Myocyte (in vitro differentiated cells): ENCODE measurements at regions not wholly inside any gene's neighbourhood (a gene's known extent, or its start where the extent isn't known, plus 50 kb on each side); places are given as distances from the start of the nearest gene placed in this dataset.
"Not testable (repeated sequence)": the region's sequence is repeated elsewhere in the genome, so short reads cannot be mapped to it uniquely, and the experiment has no call there.

Experiments
- DNase-seq: peaks from one replicate; pipeline ENCODE4 v3.0.0-alpha.2; 2012; ENCODE audit warnings: low read depth

- DNase-seq, result no peak
These were observed 101.5 kb upstream of the UBE2E1 start for GRCh38 chr3:23704298-23704697.

DNA sequence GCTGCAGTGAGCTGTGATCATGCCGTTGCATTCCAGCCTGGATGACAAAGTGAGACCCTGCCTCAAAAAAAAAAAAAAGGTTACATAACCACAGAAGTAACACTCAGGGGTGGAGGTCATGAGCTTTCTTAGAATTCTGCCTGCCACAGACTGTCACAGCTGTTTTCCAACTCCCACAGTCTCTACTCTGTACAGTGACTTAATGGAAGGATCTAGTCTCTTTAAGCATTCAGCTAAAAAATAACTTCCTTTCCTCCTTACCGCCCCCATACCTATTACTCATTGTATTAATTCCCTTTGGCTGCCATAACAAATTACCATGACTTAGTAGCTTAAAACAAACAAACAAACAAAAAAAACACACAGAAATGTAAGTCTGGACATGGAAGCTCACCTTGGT, 99.6 kb upstream of the UBE2E1 start:
- no peak for DNase-seq

DNA sequence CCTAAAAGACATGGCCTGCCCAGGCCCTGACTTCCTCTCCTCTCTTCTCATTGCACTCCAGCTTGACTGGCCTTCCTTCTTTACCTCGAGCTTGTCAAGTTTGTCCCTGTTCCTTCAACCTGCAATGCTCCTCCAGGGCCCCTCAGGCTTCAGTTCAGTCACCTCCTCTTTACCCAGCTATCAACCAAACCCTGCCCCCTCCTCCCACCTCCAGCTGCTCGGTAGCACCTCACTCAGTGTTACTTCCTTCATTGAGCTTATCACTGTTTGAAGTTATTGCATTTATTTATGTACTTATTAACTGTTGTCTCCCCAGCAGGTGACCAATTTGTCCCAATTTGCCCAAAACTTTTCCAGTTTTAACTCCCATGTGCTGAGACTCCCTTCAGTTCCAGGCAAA, 95.8 kb upstream of the UBE2E1 start:
- DNase-seq, result no peak

DNA sequence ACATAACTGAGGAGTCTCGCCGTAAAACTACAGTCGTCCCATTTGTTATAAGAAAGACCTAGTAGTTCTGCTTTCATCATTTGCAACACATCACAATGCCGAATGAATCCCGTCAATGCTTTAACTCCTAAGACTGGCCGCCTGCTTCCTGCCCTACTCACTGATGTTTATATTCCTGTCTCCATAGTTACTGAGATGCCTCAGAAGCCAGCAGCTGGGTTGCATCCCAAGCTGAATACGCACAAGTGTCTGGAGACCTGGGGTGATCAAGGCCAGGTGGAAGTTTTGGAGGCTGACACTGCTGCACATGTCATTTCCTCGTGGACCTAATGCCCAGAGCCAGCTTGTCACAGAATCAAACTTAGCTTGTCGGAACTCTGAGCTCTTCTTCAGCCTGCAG, 95.2 kb upstream of the UBE2E1 start:
- no peak for DNase-seq

DNA sequence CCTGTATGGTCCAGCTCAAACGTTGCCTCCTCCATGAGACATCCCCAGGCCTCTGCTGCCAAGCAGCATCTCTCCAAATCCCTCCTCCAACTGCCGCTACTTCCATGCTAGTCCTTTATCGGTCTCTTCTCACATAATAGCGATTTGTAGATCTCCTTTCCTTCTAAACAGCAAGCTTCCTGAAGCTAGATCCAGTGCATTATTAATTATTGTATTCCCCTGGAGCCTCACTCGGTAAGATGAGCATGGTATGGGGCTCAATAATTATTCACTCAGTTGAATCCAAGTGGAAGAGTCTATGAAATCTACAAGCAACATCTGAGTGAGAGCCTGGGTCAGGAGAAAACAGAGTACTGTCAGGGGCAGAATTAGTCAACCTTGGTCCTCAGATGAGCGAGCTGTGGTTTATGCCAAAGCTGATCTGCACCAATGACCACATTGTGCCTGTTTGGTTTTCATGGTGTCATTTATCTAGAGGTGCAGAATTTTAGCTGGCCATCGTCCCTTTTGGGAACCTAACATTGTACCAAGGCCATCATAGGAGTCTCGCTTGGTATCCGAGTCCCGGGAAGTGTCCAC, 93.8 kb upstream of the UBE2E1 start:
- DNase-seq, result no peak

- DNase-seq, result peak; percentile 84
These were observed 92.8 kb upstream of the UBE2E1 start for GRCh38 chr3:23712656-23713559.

- DNase-seq, result no peak
These were observed 92.1 kb upstream of the UBE2E1 start for GRCh38 chr3:23713641-23714040.

- DNase-seq, result no peak
These were observed 85.7 kb upstream of the UBE2E1 start for GRCh38 chr3:23720059-23720458.

DNA sequence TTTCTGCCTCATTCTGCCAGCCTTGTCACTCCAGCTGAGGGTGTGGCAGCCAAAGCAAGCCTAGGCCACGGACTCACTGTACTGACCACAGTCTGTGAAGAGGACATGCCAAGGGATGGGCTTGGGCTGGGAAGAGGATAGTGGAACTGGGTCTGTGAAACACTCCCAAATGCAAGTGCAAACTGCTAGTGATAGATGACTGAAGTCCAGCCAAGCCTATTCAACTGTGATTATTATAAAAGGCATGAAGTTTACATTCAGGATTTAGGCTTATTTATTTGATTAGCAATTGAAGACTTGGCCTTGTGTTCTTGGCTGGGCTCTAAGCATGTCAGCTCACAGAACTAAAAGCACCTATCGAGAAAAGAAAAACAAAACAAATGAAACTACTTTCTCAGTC, 84.9 kb upstream of the UBE2E1 start:
- peak; percentile 47 for DNase-seq

DNA sequence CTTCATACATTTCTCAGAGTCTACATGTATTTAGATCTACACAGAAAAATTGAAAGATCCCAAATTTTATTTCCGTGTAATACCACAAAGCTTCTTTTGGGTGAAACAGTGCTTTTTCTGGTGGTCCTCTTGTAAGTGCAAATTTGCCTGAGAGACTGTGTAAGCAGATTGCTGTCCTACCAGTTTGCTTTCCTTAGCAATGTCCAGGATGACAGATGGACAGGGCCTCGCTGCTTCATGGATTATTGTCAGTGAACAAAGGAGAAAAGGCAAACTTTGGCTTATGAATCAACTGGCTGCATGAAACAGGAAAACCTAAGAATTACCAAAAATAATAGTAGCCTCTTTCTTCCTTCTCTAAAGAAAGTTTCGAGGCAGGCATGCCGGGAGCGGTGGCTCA, 82.6 kb upstream of the UBE2E1 start:
- no peak for DNase-seq

GRCh38 chr3:23723930-23724329, 81.8 kb upstream of the UBE2E1 start:
- no peak for DNase-seq

- DNase-seq, result no peak
These were observed 78.8 kb upstream of the UBE2E1 start for GRCh38 chr3:23726811-23727548.

- DNase-seq, result no peak
These were observed 77.1 kb upstream of the UBE2E1 start for GRCh38 chr3:23728601-23729117.

DNA sequence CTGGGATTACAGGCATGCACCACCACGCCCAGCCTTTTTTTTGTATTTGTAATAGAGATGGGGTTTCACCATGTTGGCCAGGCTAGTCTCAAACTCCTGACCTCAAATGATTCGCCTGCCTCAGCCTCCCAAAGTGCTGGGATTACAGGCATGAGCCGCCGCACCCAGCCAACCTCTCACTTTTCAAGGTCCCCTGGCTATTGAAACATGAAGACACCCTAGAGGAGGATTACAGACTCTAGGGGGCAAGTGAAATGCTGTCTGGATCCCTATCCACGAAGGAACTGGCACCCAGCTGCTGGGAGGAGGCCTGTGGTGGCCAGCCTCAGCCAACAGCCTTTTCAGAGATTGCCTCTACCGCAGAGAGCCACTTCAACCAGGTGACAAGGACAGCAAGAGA, 76.4 kb upstream of the UBE2E1 start:
- DNase-seq, result not testable (repeated sequence)

- no peak for DNase-seq
These were observed 71.3 kb upstream of the UBE2E1 start for GRCh38 chr3:23734481-23734880.

DNA sequence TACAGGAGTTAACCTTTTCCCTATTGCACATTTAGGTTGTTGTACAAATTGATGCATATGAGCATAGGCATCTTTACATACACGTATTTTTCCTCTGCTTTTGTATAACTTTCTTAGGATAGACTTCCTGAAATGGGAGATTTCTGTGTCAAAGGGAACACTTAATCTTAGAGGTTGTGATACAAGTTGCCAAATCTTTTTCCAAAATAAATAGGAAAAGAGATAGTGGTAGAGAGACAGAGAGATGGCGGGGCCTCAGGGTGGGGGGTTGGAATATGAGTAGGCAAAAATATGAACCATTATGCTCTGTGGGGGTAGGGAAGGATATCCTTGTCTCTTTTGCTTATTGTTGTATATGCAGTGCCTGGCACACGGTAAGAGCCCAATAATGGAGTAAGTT, 70.7 kb upstream of the UBE2E1 start:
- DNase-seq, result no peak

DNA sequence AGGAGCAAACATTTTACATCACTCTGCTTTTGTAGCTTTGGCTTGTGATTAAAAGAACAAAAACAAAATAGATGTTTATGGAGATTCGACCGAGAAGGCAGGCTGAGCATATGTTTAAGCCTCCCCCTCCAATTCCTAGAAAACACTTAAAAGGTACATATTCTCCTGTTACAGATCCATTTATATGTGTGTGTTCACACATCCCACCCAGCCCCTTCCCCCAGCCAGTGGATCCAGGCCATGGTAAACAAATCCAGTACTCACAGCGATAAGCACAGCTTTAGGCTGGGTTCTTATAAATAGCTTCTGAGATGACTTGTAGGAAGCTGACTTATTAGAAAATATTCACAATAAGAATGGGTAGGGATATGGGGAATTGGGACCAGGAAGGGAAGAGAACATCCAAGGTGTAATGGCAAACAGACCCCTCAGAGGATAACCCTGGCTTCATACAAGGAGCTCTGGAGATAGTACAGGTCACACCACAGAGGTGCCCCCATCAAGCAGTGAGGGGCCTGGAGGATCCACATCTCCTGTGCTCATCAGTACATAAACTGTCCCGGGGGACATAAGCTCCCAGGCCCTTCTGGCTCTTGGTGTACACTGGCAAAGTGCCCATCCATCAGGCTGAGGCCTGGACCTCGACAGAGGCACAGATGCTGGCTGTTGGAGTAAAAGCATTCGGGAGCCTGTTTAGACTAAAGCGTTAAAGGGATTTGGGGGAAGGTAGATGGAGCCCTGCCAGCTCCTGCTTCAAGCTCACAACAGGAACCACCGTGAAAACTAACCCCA, 70.0 kb upstream of the UBE2E1 start:
- DNase-seq, result no peak

DNA sequence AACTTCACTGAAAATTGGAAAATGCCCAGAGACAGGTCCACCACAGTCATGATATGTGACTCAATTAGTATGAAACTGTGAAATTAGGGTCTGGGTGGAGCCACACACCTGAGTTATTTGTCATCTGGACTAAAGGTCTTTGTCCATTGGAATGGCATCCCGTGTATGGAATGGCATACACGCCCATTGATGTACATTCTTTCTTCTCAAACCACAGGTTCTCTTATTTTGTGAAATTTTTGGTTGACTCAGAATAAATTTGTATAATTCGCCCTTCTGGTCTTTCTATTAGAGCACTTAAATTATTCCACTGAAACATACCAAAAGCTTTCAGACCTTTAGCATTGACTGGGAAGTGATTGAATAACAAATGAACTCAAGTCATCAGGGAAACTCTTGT, 66.8 kb upstream of the UBE2E1 start:
- no peak for DNase-seq

DNA sequence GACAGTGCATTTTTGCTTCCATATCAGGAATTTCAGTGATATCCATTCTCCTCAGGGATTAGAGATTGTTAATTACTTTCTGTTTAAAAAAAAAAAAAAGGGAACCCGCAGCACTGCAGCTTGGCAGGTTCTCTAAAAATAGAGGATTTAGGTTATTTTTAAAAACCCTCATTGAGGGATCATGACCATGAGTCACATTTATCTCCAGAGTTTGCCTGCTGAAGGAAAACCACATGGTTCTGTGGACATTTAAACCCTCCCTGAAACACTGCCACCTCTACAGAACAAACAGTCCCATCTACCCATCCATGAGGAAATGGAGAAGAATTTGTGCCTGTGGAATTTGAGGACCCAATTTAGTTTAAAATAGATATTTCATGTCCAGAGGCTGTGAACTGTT, 66.2 kb upstream of the UBE2E1 start:
- peak; percentile 82 for DNase-seq

GRCh38 chr3:23740517-23740965, 65.2 kb upstream of the UBE2E1 start:
- DNase-seq, result peak; percentile 35

DNA sequence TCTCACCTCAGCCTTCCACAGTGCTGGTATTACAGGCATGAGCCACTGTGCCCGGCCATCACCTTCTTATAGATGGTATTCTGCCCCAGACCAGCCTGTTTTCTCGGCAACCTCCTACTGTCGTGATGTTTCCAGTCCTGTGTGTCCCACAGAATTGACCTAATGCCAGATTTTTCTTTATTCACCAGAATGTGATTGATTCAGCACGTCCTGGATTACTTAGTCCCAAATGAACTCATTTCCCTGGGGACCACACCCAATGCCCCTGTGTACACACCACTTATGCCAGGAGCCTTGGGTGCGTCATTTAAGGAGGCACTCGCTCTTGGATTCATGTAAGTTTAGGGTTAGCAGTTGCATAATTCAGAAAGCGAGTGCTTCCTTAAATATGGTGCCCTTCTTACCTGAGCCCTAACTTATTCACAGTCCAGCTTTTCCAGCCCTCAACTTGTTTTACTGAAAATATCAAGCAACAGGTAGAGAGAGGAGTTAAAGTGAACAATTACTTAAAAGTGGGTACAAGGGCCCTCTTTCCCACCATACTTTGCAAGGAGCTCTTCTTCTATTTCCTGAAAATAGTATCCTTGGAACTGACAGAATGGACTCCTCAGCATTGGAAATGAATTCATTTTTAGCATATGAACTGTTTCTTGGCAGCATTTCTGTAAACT, 64.6 kb upstream of the UBE2E1 start:
- DNase-seq, result no peak
